SK-N-SH treated with all-trans-retinoic acid at 6 μM for 48 hours (cell line): ENCODE measurements at regions not wholly inside any gene's neighbourhood (a gene's known extent, or its start where the extent isn't known, plus 50 kb on each side); places are given as distances from the start of the nearest gene placed in this dataset.

Experiments used
- ATAC-seq: fragments of 200-7000 bp; cut with Tn5 transposase; 3 replicates; pipeline ENCODE4 v1.9.1; 2020; ENCODE audit warnings: mild to moderate bottlenecking, moderate library complexity
- ARNTL ChIP-seq: fragments of 450-650 bp; formaldehyde crosslinking; IDR thresholded peaks from 2 replicates; pipeline ENCODE4 v1.5.0; 2020; ENCODE audit warnings: low read depth, mild to moderate bottlenecking, moderate library complexity, borderline replicate concordance
- BACH2 ChIP-seq: fragments of 250-450 bp; sonication (Bioruptor Pico); IDR thresholded peaks from 2 replicates; pipeline ENCODE4 v1.9.0; 2021; ENCODE audit warnings: mild to moderate bottlenecking, borderline replicate concordance
- CREB5 ChIP-seq: fragments of 250-450 bp; sonication (Bioruptor Pico); IDR thresholded peaks from 2 replicates; pipeline ENCODE4 v1.5.1; 2020; ENCODE audit warnings: low read depth, mild to moderate bottlenecking, moderate library complexity
- CSDC2 ChIP-seq: fragments of 250-450 bp; sonication (Bioruptor Pico); IDR thresholded peaks from 2 replicates; pipeline ENCODE4 v1.5.0; 2020; ENCODE audit warnings: mild to moderate bottlenecking, moderate library complexity
- ESRRG ChIP-seq: fragments of 250-450 bp; sonication (Bioruptor Pico); IDR thresholded peaks from 2 replicates; pipeline ENCODE4 v1.6.1; 2021; ENCODE audit warnings: mild to moderate bottlenecking
- ISL1 ChIP-seq: fragments of 250-450 bp; sonication (Bioruptor Pico); IDR thresholded peaks from 2 replicates; pipeline ENCODE4 v2.1.2; 2022; ENCODE audit warnings: mild to moderate bottlenecking, moderate library complexity
- OSR1 ChIP-seq: fragments of 250-450 bp; sonication (Bioruptor Pico); IDR thresholded peaks from 2 replicates; pipeline ENCODE4 v1.8.0; 2022; ENCODE audit warnings: moderate library complexity, mild to moderate bottlenecking, inconsistent platforms
- PATZ1 ChIP-seq: fragments of 250-450 bp; sonication (Bioruptor Pico); IDR thresholded peaks from 2 replicates; pipeline ENCODE4 v1.8.0; 2020; ENCODE audit warnings: mild to moderate bottlenecking, moderate library complexity, borderline replicate concordance
- POU6F1 ChIP-seq: fragments of 250-450 bp; sonication (Bioruptor Pico); IDR thresholded peaks from 2 replicates; pipeline ENCODE4 v1.8.0; 2021; ENCODE audit warnings: low read depth, mild to moderate bottlenecking, moderate library complexity, borderline replicate concordance
- PPARA ChIP-seq: fragments of 250-450 bp; sonication (Bioruptor Pico); IDR thresholded peaks from 2 replicates; pipeline ENCODE4 v1.5.0; 2020; ENCODE audit warnings: mild to moderate bottlenecking, borderline replicate concordance
- RARB ChIP-seq: fragments of 250-450 bp; sonication (Bioruptor Pico); IDR thresholded peaks from 2 replicates; pipeline ENCODE4 v1.8.0; 2021; ENCODE audit warnings: mild to moderate bottlenecking, moderate library complexity
- SNAI2 ChIP-seq: fragments of 250-450 bp; sonication (Bioruptor Pico); IDR thresholded peaks from 2 replicates; pipeline ENCODE4 v1.5.0; 2020; ENCODE audit warnings: mild to moderate bottlenecking, moderate library complexity
- TCF4 ChIP-seq: fragments of 250-450 bp; sonication (Bioruptor Pico); IDR thresholded peaks from 2 replicates; pipeline ENCODE4 v1.8.0; 2021; ENCODE audit warnings: mild to moderate bottlenecking, moderate library complexity, borderline replicate concordance
- TOX ChIP-seq: fragments of 250-450 bp; sonication (Bioruptor Pico); IDR thresholded peaks from 2 replicates; pipeline ENCODE4 v1.8.0; 2021; ENCODE audit warnings: mild to moderate bottlenecking, moderate library complexity, borderline replicate concordance
- ZC3H10 ChIP-seq: fragments of 250-450 bp; sonication (Bioruptor Pico); IDR thresholded peaks from 2 replicates; pipeline ENCODE4 v1.5.1; 2021; ENCODE audit warnings: mild to moderate bottlenecking, moderate library complexity
- ZFP3 ChIP-seq: fragments of 250-450 bp; sonication (Bioruptor Pico); IDR thresholded peaks from 2 replicates; pipeline ENCODE4 v1.5.0; 2020; ENCODE audit warnings: mild to moderate bottlenecking, moderate library complexity
- ZFP30 ChIP-seq: fragments of 450-650 bp; formaldehyde crosslinking; IDR thresholded peaks from 2 replicates; pipeline ENCODE4 v1.5.0; 2022; ENCODE audit warnings: mild to moderate bottlenecking, moderate library complexity
- ZNF565 ChIP-seq: fragments of 450-650 bp; formaldehyde crosslinking; conservative IDR thresholded peaks from 2 replicates; pipeline ENCODE4 v1.5.0; 2020; ENCODE audit warnings: low read depth, mild to moderate bottlenecking, moderate library complexity
- ZNF70 ChIP-seq: fragments of 450-650 bp; formaldehyde crosslinking; IDR thresholded peaks from 2 replicates; pipeline ENCODE4 v1.5.0; 2020; ENCODE audit warnings: mild to moderate bottlenecking, moderate library complexity
- ZNF8 ChIP-seq: fragments of 450-650 bp; formaldehyde crosslinking; IDR thresholded peaks from 2 replicates; pipeline ENCODE4 v1.5.0; 2020; ENCODE audit warnings: mild to moderate bottlenecking, moderate library complexity
- TF ChIP-seq, protein P1 (sequence below): fragments of 250-450 bp; sonication (Bioruptor Pico); IDR thresholded peaks from 2 replicates; pipeline ENCODE4 v1.5.0; 2020; ENCODE audit warnings: mild to moderate bottlenecking, moderate library complexity
- TF ChIP-seq, protein P2 (sequence below): fragments of 250-450 bp; sonication (Bioruptor Pico); IDR thresholded peaks from 2 replicates; pipeline ENCODE4 v1.5.1; 2021; ENCODE audit warnings: mild to moderate bottlenecking, moderate library complexity

GRCh38 chr12:34107781-34108404, 85.6 kb downstream of the ALG10 start:
- peak; percentile 51 for ATAC-seq
- TF ChIP-seq RARB (CRISPR knock-in tag) (no peak), PPARA (CRISPR knock-in tag) (no peak), POU6F1 (CRISPR knock-in tag) (no peak), ARNTL (no peak), ZC3H10 (CRISPR knock-in tag) (no peak), ZFP30 (CRISPR knock-in tag) (no peak), ZFP3 (CRISPR knock-in tag) (no peak), TCF4 (no peak), ZNF70 (no peak), ZNF565 (CRISPR knock-in tag) (no peak)
- TF ChIP-seq, all 23 proteins: peak for 0

GRCh38 chr12:34108405-34108803, 86.1 kb downstream of the ALG10 start:
- no peak for TF ChIP-seq CREB5 (CRISPR knock-in tag)
- no peak for TF ChIP-seq ESRRG (CRISPR knock-in tag)
- no peak for TF ChIP-seq ZFP3 (CRISPR knock-in tag)
- ATAC-seq, result peak; percentile 25; the same call in 1 of the 3 replicates

GRCh38 chr12:34108967-34109366, 86.7 kb downstream of the ALG10 start:
- TF ChIP-seq ESRRG (CRISPR knock-in tag), result no peak
- TF ChIP-seq RARB (CRISPR knock-in tag), result no peak
- no peak for TF ChIP-seq OSR1 (CRISPR knock-in tag)
- no peak for TF ChIP-seq CREB5 (CRISPR knock-in tag)
- no peak for TF ChIP-seq ZNF8 (CRISPR knock-in tag)
- no peak for ATAC-seq

- no peak for ATAC-seq
- no peak for TF ChIP-seq ESRRG (CRISPR knock-in tag)
- TF ChIP-seq ZNF8 (CRISPR knock-in tag), result no peak
- no peak for TF ChIP-seq CREB5 (CRISPR knock-in tag)
- TF ChIP-seq, protein P1, sequence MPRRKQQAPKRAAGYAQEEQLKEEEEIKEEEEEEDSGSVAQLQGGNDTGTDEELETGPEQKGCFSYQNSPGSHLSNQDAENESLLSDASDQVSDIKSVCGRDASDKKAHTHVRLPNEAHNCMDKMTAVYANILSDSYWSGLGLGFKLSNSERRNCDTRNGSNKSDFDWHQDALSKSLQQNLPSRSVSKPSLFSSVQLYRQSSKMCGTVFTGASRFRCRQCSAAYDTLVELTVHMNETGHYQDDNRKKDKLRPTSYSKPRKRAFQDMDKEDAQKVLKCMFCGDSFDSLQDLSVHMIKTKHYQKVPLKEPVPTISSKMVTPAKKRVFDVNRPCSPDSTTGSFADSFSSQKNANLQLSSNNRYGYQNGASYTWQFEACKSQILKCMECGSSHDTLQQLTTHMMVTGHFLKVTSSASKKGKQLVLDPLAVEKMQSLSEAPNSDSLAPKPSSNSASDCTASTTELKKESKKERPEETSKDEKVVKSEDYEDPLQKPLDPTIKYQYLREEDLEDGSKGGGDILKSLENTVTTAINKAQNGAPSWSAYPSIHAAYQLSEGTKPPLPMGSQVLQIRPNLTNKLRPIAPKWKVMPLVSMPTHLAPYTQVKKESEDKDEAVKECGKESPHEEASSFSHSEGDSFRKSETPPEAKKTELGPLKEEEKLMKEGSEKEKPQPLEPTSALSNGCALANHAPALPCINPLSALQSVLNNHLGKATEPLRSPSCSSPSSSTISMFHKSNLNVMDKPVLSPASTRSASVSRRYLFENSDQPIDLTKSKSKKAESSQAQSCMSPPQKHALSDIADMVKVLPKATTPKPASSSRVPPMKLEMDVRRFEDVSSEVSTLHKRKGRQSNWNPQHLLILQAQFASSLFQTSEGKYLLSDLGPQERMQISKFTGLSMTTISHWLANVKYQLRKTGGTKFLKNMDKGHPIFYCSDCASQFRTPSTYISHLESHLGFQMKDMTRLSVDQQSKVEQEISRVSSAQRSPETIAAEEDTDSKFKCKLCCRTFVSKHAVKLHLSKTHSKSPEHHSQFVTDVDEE (CRISPR knock-in tag), result no peak
- no peak for TF ChIP-seq POU6F1 (CRISPR knock-in tag)
- TF ChIP-seq, protein P2, sequence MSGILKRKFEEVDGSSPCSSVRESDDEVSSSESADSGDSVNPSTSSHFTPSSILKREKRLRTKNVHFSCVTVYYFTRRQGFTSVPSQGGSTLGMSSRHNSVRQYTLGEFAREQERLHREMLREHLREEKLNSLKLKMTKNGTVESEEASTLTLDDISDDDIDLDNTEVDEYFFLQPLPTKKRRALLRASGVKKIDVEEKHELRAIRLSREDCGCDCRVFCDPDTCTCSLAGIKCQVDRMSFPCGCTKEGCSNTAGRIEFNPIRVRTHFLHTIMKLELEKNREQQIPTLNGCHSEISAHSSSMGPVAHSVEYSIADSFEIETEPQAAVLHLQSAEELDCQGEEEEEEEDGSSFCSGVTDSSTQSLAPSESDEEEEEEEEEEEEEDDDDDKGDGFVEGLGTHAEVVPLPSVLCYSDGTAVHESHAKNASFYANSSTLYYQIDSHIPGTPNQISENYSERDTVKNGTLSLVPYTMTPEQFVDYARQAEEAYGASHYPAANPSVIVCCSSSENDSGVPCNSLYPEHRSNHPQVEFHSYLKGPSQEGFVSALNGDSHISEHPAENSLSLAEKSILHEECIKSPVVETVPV (CRISPR knock-in tag), result no peak
- no peak for TF ChIP-seq ZNF70
- no peak for TF ChIP-seq PPARA (CRISPR knock-in tag)
- no peak for TF ChIP-seq PATZ1 (CRISPR knock-in tag)
- no peak for TF ChIP-seq SNAI2 (CRISPR knock-in tag)
- TF ChIP-seq BACH2, result no peak
- no peak for TF ChIP-seq CSDC2 (CRISPR knock-in tag)
- no peak for TF ChIP-seq ZNF565 (CRISPR knock-in tag)
- TF ChIP-seq ISL1, result no peak
- TF ChIP-seq TOX (CRISPR knock-in tag), result no peak
- no peak for TF ChIP-seq ARNTL
Observed at GRCh38 chr12:34109390-34109789, 87.1 kb downstream of the ALG10 start.
